ENCODE measurements at regions not wholly inside any gene's neighbourhood (a gene's known extent, or its start where the extent isn't known, plus 50 kb on each side); places are given as distances from the start of the nearest gene placed in this dataset.

GRCh38 chr16:65964752-65965151, 401.7 kb upstream of the CDH5 start:
- DNase-seq (ENCODE audit: low spot score) (peak; percentile 32), ATAC-seq (peak; percentile 47)
- Mint-ChIP-seq H3K27me3 (ENCODE audit: low read depth) (no peaks in the 10 kb centered on the region; the same call in 1 of the 2 replicates), H3K4me1 (peaks cover 15% of the 10 kb centered on the region), H3K4me3 (no peak overlapping the region), H3K36me3 (no peaks in the 10 kb centered on the region), H3K27ac (no peak overlapping the region), H3K9me3 (no peaks in the 10 kb centered on the region)
- ChIA-PET POLR2A (no interaction called here), CTCF (no interaction called here)
- TF ChIP-seq NFATC4 (CRISPR knock-in tag; IDR thresholded peaks at IDR 0.05): no peak
- TF ChIP-seq ZNF532 (CRISPR knock-in tag; IDR thresholded peaks at IDR 0.05; ENCODE audit: borderline replicate concordance): no peak
- TF ChIP-seq JUN (CRISPR knock-in tag; IDR thresholded peaks at IDR 0.05): no peak
- TF ChIP-seq EMX1 (CRISPR knock-in tag; IDR thresholded peaks at IDR 0.05): no peak
- TF ChIP-seq, protein P1, sequence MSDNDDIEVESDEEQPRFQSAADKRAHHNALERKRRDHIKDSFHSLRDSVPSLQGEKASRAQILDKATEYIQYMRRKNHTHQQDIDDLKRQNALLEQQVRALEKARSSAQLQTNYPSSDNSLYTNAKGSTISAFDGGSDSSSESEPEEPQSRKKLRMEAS (CRISPR knock-in tag; IDR thresholded peaks at IDR 0.05): no peak
- TF ChIP-seq, protein P2, sequence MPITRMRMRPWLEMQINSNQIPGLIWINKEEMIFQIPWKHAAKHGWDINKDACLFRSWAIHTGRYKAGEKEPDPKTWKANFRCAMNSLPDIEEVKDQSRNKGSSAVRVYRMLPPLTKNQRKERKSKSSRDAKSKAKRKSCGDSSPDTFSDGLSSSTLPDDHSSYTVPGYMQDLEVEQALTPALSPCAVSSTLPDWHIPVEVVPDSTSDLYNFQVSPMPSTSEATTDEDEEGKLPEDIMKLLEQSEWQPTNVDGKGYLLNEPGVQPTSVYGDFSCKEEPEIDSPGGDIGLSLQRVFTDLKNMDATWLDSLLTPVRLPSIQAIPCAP (CRISPR knock-in tag; IDR thresholded peaks at IDR 0.05): no peak
- TF ChIP-seq, protein P3, sequence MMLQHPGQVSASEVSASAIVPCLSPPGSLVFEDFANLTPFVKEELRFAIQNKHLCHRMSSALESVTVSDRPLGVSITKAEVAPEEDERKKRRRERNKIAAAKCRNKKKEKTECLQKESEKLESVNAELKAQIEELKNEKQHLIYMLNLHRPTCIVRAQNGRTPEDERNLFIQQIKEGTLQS (CRISPR knock-in tag; conservative IDR thresholded peaks at IDR 0.05): no peak
- no peak for TF ChIP-seq MXD4 (CRISPR knock-in tag; IDR thresholded peaks at IDR 0.05; ENCODE audit: borderline replicate concordance)
- no peak for TF ChIP-seq RELA (CRISPR knock-in tag; IDR thresholded peaks at IDR 0.05; ENCODE audit: borderline replicate concordance)
- no peak for TF ChIP-seq E2F5 (CRISPR knock-in tag; IDR thresholded peaks at IDR 0.05)
- TF ChIP-seq, protein P4, sequence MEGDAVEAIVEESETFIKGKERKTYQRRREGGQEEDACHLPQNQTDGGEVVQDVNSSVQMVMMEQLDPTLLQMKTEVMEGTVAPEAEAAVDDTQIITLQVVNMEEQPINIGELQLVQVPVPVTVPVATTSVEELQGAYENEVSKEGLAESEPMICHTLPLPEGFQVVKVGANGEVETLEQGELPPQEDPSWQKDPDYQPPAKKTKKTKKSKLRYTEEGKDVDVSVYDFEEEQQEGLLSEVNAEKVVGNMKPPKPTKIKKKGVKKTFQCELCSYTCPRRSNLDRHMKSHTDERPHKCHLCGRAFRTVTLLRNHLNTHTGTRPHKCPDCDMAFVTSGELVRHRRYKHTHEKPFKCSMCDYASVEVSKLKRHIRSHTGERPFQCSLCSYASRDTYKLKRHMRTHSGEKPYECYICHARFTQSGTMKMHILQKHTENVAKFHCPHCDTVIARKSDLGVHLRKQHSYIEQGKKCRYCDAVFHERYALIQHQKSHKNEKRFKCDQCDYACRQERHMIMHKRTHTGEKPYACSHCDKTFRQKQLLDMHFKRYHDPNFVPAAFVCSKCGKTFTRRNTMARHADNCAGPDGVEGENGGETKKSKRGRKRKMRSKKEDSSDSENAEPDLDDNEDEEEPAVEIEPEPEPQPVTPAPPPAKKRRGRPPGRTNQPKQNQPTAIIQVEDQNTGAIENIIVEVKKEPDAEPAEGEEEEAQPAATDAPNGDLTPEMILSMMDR (IDR thresholded peaks at IDR 0.05): no peak
- TF ChIP-seq ZNF121 (CRISPR knock-in tag; IDR thresholded peaks at IDR 0.05): no peak
- no peak for TF ChIP-seq CREM (CRISPR knock-in tag; IDR thresholded peaks at IDR 0.05)
- TF ChIP-seq AR (CRISPR knock-in tag; IDR thresholded peaks at IDR 0.05): no peak

Measured in WTC11 (cell line).